SU-DHL-6 (cell line): ENCODE measurements at regions not wholly inside any gene's neighbourhood (a gene's known extent, or its start where the extent isn't known, plus 50 kb on each side); places are given as distances from the start of the nearest gene placed in this dataset.

ENCODE experiments used
- CTCF ChIP-seq: fragments of 200-600 bp; sonication (generic); IDR thresholded peaks from one replicate; pipeline ENCODE4 v1.5.1; 2017; ENCODE audit warnings: antibody characterized with exemption, mild to moderate bottlenecking, low read length, moderate library complexity; ENCODE audit not compliant: insufficient read depth, poor library complexity, severe bottlenecking
- EZH2phosphoT487 ChIP-seq: fragments of 200-600 bp; sonication (generic), shearing (Covaris generic); conservative IDR thresholded peaks from 2 replicates; pipeline ENCODE4 v1.6.1; 2018; ENCODE audit warnings: mild to moderate bottlenecking, antibody characterized with exemption, low read length, moderate library complexity, mixed read lengths

DNA sequence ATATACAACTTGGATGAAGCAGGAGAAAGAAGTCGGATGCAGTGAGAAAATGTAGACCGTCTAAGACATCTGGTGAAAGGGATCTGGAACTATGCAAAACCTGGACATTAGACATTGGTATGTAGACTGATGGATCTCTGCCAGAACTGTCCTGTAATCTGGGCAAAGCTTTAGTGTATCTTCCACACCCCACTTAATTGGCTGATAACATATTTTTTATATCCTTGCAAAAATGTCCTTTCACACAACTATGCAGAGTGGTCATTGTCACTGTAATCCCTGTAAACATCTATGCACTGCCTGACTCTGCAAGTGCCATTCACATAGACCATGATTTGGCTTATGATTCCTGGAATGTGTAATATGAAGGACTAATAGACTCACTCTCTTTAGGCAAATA lies 163.1 kb downstream of the TUSC7 start:
- no peak for TF ChIP-seq CTCF
- TF ChIP-seq EZH2phosphoT487, result no peak
